ENCODE measurements at regions not wholly inside any gene's neighbourhood (a gene's known extent, or its start where the extent isn't known, plus 50 kb on each side); places are given as distances from the start of the nearest gene placed in this dataset.

GRCh38 chr4:38318737-38319455 is 345.1 kb upstream of the KLF3 start (continued):
- TF ChIP-seq, protein P1, sequence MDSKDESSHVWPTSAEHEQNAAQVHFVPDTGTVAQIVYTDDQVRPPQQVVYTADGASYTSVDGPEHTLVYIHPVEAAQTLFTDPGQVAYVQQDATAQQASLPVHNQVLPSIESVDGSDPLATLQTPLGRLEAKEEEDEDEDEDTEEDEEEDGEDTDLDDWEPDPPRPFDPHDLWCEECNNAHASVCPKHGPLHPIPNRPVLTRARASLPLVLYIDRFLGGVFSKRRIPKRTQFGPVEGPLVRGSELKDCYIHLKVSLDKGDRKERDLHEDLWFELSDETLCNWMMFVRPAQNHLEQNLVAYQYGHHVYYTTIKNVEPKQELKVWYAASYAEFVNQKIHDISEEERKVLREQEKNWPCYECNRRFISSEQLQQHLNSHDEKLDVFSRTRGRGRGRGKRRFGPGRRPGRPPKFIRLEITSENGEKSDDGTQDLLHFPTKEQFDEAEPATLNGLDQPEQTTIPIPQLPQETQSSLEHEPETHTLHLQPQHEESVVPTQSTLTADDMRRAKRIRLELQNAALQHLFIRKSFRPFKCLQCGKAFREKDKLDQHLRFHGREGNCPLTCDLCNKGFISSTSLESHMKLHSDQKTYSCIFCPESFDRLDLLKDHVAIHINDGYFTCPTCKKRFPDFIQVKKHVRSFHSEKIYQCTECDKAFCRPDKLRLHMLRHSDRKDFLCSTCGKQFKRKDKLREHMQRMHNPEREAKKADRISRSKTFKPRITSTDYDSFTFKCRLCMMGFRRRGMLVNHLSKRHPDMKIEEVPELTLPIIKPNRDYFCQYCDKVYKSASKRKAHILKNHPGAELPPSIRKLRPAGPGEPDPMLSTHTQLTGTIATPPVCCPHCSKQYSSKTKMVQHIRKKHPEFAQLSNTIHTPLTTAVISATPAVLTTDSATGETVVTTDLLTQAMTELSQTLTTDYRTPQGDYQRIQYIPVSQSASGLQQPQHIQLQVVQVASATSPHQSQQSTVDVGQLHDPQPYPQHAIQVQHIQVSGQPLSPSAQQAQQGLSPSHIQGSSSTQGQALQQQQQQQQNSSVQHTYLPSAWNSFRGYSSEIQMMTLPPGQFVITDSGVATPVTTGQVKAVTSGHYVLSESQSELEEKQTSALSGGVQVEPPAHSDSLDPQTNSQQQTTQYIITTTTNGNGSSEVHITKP (IDR thresholded peaks at IDR 0.05; ENCODE audit: partially characterized antibody), result peak; percentile 96
- peak; percentile 71 for TF ChIP-seq TBP (optimal IDR thresholded peaks at IDR 0.05; ENCODE audit: low read depth, low read length)
- no peak for TF ChIP-seq SRSF3 (IDR thresholded peaks at IDR 0.05; ENCODE audit: insufficient read depth, low read length)
- peak in 1 of 2 experiments; percentile 53; a peak in 1 of 4 replicates for TF ChIP-seq UBTF (IDR thresholded peaks at IDR 0.05; ENCODE audit: borderline replicate concordance in 1 of 2, low read depth in 2 of 2, low read length in 2 of 2)
- TF ChIP-seq MYNN (IDR thresholded peaks at IDR 0.05), result no peak
- TF ChIP-seq MYNN (CRISPR knock-in tag; IDR thresholded peaks at IDR 0.05), result no peak
- peak; percentile 73 for TF ChIP-seq EP400 (IDR thresholded peaks at IDR 0.05)
- peak; percentile 11; the same call in 1 of the 2 replicates for TF ChIP-seq NCOA1 (IDR thresholded peaks at IDR 0.05; ENCODE audit: low read depth)
- TF ChIP-seq TAF1 (IDR thresholded peaks at IDR 0.05; ENCODE audit: control insufficient read depth, extremely low read depth, insufficient read depth, low read length, severe bottlenecking), result peak; percentile 37
- peak; percentile 75 for TF ChIP-seq POLR2G (IDR thresholded peaks at IDR 0.05; ENCODE audit: low read depth, low read length)
- peak; percentile 44; the same call in 1 of the 2 replicates for TF ChIP-seq ZBTB7A (IDR thresholded peaks at IDR 0.05; ENCODE audit: borderline replicate concordance, control insufficient read depth, low read depth, low read length)
- no peak for TF ChIP-seq SMARCB1 (IDR thresholded peaks at IDR 0.05; ENCODE audit: insufficient read length, low read depth)
- no peak for TF ChIP-seq ZNF274 (IDR thresholded peaks at IDR 0.05; ENCODE audit: borderline replicate concordance, low read depth, low read length)
- peak; percentile 62; the same call in 1 of the 2 replicates for TF ChIP-seq ESRRA (IDR thresholded peaks at IDR 0.05; ENCODE audit: borderline replicate concordance, low read depth)
- TF ChIP-seq, protein P2, sequence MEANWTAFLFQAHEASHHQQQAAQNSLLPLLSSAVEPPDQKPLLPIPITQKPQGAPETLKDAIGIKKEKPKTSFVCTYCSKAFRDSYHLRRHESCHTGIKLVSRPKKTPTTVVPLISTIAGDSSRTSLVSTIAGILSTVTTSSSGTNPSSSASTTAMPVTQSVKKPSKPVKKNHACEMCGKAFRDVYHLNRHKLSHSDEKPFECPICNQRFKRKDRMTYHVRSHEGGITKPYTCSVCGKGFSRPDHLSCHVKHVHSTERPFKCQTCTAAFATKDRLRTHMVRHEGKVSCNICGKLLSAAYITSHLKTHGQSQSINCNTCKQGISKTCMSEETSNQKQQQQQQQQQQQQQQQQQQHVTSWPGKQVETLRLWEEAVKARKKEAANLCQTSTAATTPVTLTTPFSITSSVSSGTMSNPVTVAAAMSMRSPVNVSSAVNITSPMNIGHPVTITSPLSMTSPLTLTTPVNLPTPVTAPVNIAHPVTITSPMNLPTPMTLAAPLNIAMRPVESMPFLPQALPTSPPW (CRISPR knock-in tag; IDR thresholded peaks at IDR 0.05), result peak; percentile 74
- TF ChIP-seq SIN3A (IDR thresholded peaks at IDR 0.05; ENCODE audit: borderline replicate concordance in 2 of 2, control insufficient read depth in 1 of 2, low read depth in 2 of 2, low read length in 2 of 2), result no peak
- TF ChIP-seq LEF1 (IDR thresholded peaks at IDR 0.05), result peak; percentile 13; the same call in 1 of the 2 replicates
- TF ChIP-seq, protein P3, sequence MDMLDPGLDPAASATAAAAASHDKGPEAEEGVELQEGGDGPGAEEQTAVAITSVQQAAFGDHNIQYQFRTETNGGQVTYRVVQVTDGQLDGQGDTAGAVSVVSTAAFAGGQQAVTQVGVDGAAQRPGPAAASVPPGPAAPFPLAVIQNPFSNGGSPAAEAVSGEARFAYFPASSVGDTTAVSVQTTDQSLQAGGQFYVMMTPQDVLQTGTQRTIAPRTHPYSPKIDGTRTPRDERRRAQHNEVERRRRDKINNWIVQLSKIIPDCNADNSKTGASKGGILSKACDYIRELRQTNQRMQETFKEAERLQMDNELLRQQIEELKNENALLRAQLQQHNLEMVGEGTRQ (CRISPR knock-in tag; IDR thresholded peaks at IDR 0.05), result no peak

All from K562 (cell line).